Prostate gland (tissue), 2 donors: ENCODE measurements at regions not wholly inside any gene's neighbourhood (a gene's known extent, or its start where the extent isn't known, plus 50 kb on each side); places are given as distances from the start of the nearest gene placed in this dataset.

Experiments
- DNase-seq: peaks from one replicate; pipeline ENCODE4 v3.0.0-alpha.2; 2019; ENCODE audit warnings: low spot score
- H3K27ac ChIP-seq, 2 donors: fragments of 200-600 bp; sonication (generic); 2 replicates each; pipeline ENCODE4 v1.5.1; 2017 to 2019
- H3K27me3 ChIP-seq: fragments of 200-600 bp; sonication (generic); replicated peaks from 2 replicates; pipeline ENCODE4 v1.5.1; 2019; ENCODE audit not compliant: insufficient read depth
- H3K36me3 ChIP-seq, 2 donors: fragments of 200-600 bp; sonication (generic); 1 replicate in 1 of 2; 2 replicates in 1 of 2; pipeline versions ENCODE4 v1.5.1 to v1.8.1; 2017 to 2019
- H3K4me1 ChIP-seq: fragments of 200-600 bp; sonication (generic); replicated peaks from 2 replicates; pipeline ENCODE4 v1.5.1; 2019
- H3K4me3 ChIP-seq, 2 donors: fragments of 200-600 bp; sonication (generic); 2 replicates each; pipeline ENCODE4 v1.5.1; 2017 to 2019
- H3K9me3 ChIP-seq: fragments of 200-600 bp; sonication (generic); 2 replicates; pipeline ENCODE4 v1.5.1; 2017
- CTCF ChIP-seq, 4 experiments: fragments of 200-600 bp in 2 of 4; fragments of 450-650 bp in 2 of 4; sonication (generic) in 2 of 4; IDR thresholded peaks; 1 replicate in 3 of 4; 2 replicates in 1 of 4; pipeline ENCODE4 v1.5.1; 2016 to 2019; ENCODE audit warnings: antibody characterized with exemption in 4 of 4, mild to moderate bottlenecking in 2 of 4, moderate library complexity in 2 of 4
- POLR2A ChIP-seq: fragments of 450-650 bp; IDR thresholded peaks from one replicate; pipeline ENCODE4 v1.6.1; 2016; ENCODE audit warnings: antibody characterized with exemption, mild to moderate bottlenecking
- POLR2AphosphoS5 ChIP-seq: sonication (generic); formaldehyde crosslinking; IDR thresholded peaks from one replicate; pipeline ENCODE4 v1.6.1; 2017; ENCODE audit warnings: antibody characterized with exemption
- whole genome bisulfite sequencing: methylation state at CpG from one replicate; pipeline ENCODE4 v1.1.5; 2018; 5-methylcytosine and 5-hydroxymethylcytosine counted together
- intact Hi-C: fragments of 100-400 bp; cut with DNase I; formaldehyde crosslinking; loops from one replicate; pipeline ENCODE4 v1.14.2; 2022

GRCh38 chr16:9408297-9408878 is 316.9 kb downstream of the HAPSTR1 start:
- 11% methylated on average over 9 of the region's 9 CpGs for WGBS
- Histone ChIP-seq H3K27ac (no peak overlapping the region), H3K4me1 (no peaks in the 10 kb centered on the region), H3K9me3 (no peaks in the 10 kb centered on the region), H3K36me3 (no peaks in the 10 kb centered on the region), H3K27me3 (peaks cover 3% of the 10 kb centered on the region), H3K4me3 (no peak overlapping the region)
- no peak for DNase-seq
- intact Hi-C loops, result no loop called here
- TF ChIP-seq POLR2AphosphoS5 (no peak), POLR2A (no peak), CTCF (IDR thresholded peaks at IDR 0.05) (no peak)

- intact Hi-C loops, result loop anchor here (5.0 kb wide), 1 partner anchor 102 kb away; no protein-coding TSS in a partner anchor
- peaks cover 3% of the 10 kb centered on the region for H3K27me3 ChIP-seq
- 82% methylated on average over 10 of the region's 10 CpGs for WGBS
These were observed 318.4 kb downstream of the HAPSTR1 start for GRCh38 chr16:9409560-9410493.

GRCh38 chr16:9411426-9411825 is 320.0 kb downstream of the HAPSTR1 start:
- peaks cover 3% of the 10 kb centered on the region for H3K27me3 ChIP-seq
- TF ChIP-seq POLR2A, result no peak
- H3K9me3 ChIP-seq, result no peaks in the 10 kb centered on the region
- H3K36me3 ChIP-seq, result no peaks in the 10 kb centered on the region
- H3K4me1 ChIP-seq, result no peaks in the 10 kb centered on the region
- intact Hi-C loops, result loop anchor here (5.0 kb wide), 1 partner anchor 101 kb away; no protein-coding TSS in a partner anchor
- DNase-seq, result no peak
- no peak overlapping the region for H3K4me3 ChIP-seq
- WGBS, result 62% methylated on average over 7 of the region's 7 CpGs
- H3K27ac ChIP-seq, result no peak overlapping the region

More at GRCh38 chr16:9409560-9410493, 318.4 kb downstream of the HAPSTR1 start:
- no peak for DNase-seq
- H3K27ac ChIP-seq, result no peak overlapping the region
- TF ChIP-seq POLR2AphosphoS5, result no peak
- TF ChIP-seq POLR2A, result no peak
- no peak for TF ChIP-seq CTCF (IDR thresholded peaks at IDR 0.05)
- H3K4me3 ChIP-seq, result no peak overlapping the region
- no peaks in the 10 kb centered on the region for H3K36me3 ChIP-seq
- no peaks in the 10 kb centered on the region for H3K4me1 ChIP-seq
- H3K9me3 ChIP-seq, result no peaks in the 10 kb centered on the region

GRCh38 chr16:9412031-9412914 is 320.8 kb downstream of the HAPSTR1 start:
- intact Hi-C loops, result loop anchor here (5.0 kb wide), 1 partner anchor 100 kb away; no protein-coding TSS in a partner anchor
- Histone ChIP-seq H3K27ac (no peak overlapping the region), H3K27me3 (peaks cover 3% of the 10 kb centered on the region), H3K4me1 (no peaks in the 10 kb centered on the region), H3K4me3 (no peak overlapping the region), H3K36me3 (no peaks in the 10 kb centered on the region), H3K9me3 (no peaks in the 10 kb centered on the region)
- WGBS, result 28% methylated on average over 9 of the region's 9 CpGs
- no peak for DNase-seq
- TF ChIP-seq POLR2AphosphoS5 (no peak), POLR2A (no peak), CTCF (IDR thresholded peaks at IDR 0.05) (no peak)

GRCh38 chr16:9412915-9413264 is 321.4 kb downstream of the HAPSTR1 start:
- Histone ChIP-seq H3K27me3 (peaks cover 3% of the 10 kb centered on the region), H3K36me3 (no peaks in the 10 kb centered on the region), H3K4me1 (no peaks in the 10 kb centered on the region), H3K4me3 (no peak overlapping the region), H3K9me3 (no peaks in the 10 kb centered on the region), H3K27ac (no peak overlapping the region)
- intact Hi-C loops, result loop anchor here (5.0 kb wide), 1 partner anchor 99 kb away; no protein-coding TSS in a partner anchor
- no peak for DNase-seq
- WGBS, result 60% methylated on average over 5 of the region's 5 CpGs
- no peak for TF ChIP-seq POLR2A
- TF ChIP-seq CTCF (IDR thresholded peaks at IDR 0.05), result no peak
- no peak for TF ChIP-seq POLR2AphosphoS5
